ENCODE measurements at regions not wholly inside any gene's neighbourhood (a gene's known extent, or its start where the extent isn't known, plus 50 kb on each side); places are given as distances from the start of the nearest gene placed in this dataset.

DNA sequence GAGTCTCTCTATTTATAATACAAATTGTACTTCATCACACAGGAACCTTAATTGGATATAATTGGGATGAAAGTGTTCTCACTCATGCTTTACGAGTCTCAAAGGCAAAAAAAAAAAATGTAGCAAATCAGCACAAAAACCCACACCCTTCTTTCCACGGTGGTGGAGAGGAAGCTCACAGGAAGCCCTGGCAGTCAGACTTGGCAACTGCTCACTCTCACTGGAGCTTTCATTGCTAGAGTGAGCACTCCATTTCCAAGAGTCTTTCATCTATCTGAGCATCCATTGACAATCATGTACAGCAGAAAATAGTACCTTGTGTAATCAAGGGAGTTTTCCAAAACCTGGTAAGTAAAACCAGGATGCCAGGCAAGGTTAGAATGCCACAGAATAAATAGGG, 2159.4 kb upstream of the AGA start:
- no peak for TF ChIP-seq POLR2AphosphoS5 (IDR thresholded peaks at IDR 0.05; ENCODE audit: insufficient read depth in 1 of 2, low read depth in 1 of 2)
- TF ChIP-seq, protein P1, sequence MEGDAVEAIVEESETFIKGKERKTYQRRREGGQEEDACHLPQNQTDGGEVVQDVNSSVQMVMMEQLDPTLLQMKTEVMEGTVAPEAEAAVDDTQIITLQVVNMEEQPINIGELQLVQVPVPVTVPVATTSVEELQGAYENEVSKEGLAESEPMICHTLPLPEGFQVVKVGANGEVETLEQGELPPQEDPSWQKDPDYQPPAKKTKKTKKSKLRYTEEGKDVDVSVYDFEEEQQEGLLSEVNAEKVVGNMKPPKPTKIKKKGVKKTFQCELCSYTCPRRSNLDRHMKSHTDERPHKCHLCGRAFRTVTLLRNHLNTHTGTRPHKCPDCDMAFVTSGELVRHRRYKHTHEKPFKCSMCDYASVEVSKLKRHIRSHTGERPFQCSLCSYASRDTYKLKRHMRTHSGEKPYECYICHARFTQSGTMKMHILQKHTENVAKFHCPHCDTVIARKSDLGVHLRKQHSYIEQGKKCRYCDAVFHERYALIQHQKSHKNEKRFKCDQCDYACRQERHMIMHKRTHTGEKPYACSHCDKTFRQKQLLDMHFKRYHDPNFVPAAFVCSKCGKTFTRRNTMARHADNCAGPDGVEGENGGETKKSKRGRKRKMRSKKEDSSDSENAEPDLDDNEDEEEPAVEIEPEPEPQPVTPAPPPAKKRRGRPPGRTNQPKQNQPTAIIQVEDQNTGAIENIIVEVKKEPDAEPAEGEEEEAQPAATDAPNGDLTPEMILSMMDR (IDR thresholded peaks at IDR 0.05) = no peak
- no peak for TF ChIP-seq POLR2A (IDR thresholded peaks at IDR 0.05)
- no peak for DNase-seq (ENCODE audit: extremely low spot score in 2 of 2)
- no peak overlapping the region for H3K27ac ChIP-seq
- intact Hi-C loops (cut with DNase I) = no loop called here
- no peaks in the 10 kb centered on the region for H3K4me1 ChIP-seq
- H3K4me3 ChIP-seq = no peak overlapping the region
- H3K36me3 ChIP-seq = no peaks in the 10 kb centered on the region
- H3K9me3 ChIP-seq = no peaks in the 10 kb centered on the region
- no peaks in the 10 kb centered on the region for H3K27me3 ChIP-seq

DNA sequence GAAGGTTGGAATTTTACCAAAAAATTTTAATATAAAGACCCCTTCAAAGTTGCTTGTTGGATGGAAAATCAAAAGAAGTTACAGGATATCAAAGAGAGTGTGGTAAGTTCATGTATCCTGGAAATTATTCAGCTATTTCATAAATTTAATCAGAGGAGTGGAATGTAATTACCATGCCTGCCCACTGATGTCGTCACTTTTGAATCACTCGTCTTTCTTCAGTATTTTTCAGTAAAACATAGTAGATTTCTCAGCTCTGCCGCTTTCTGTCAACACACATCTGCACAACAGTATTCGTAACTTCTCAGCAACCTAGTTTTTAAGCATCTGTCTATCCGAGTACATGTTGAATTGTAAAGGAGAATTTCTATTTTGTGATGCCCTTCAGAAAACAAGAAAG, 2163.0 kb upstream of the AGA start:
- intact Hi-C loops (cut with DNase I) = no loop called here
- H3K4me1 ChIP-seq = no peaks in the 10 kb centered on the region
- no peaks in the 10 kb centered on the region for H3K36me3 ChIP-seq
- TF ChIP-seq POLR2A (IDR thresholded peaks at IDR 0.05) (no peak), POLR2AphosphoS5 (IDR thresholded peaks at IDR 0.05; ENCODE audit: insufficient read depth in 1 of 2, low read depth in 1 of 2) (no peak)
- TF ChIP-seq, protein P1 (IDR thresholded peaks at IDR 0.05) = no peak
- H3K9me3 ChIP-seq = no peaks in the 10 kb centered on the region
- no peak overlapping the region for H3K4me3 ChIP-seq
- DNase-seq (ENCODE audit: extremely low spot score in 2 of 2) = no peak
- H3K27ac ChIP-seq = no peak overlapping the region
- H3K27me3 ChIP-seq = no peaks in the 10 kb centered on the region

DNA sequence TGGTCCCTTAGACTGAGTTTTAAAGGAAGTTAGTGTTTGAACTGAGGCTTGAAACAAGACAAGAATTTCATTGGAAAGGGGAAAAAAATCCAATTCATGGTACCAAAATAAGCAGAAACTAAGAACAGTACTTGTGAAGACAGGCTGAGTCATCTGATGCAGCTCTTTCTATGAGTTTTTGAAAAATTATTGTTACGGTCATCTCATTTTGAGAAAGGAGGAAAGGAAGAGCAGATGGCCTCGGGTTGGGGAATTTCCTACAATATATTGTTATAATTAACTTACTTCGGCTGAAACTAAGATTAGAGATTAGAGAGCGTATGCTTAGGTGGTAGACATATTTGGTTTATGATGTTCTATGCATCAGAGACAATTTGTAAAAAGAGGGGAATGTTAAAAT, 2164.8 kb upstream of the AGA start:
- H3K36me3 ChIP-seq = no peaks in the 10 kb centered on the region
- H3K27ac ChIP-seq = no peak overlapping the region
- H3K4me1 ChIP-seq = no peaks in the 10 kb centered on the region
- intact Hi-C loops (cut with DNase I) = no loop called here
- DNase-seq (ENCODE audit: extremely low spot score in 2 of 2) = no peak
- H3K27me3 ChIP-seq = no peaks in the 10 kb centered on the region
- TF ChIP-seq POLR2AphosphoS5 (IDR thresholded peaks at IDR 0.05; ENCODE audit: insufficient read depth in 1 of 2, low read depth in 1 of 2) (no peak), POLR2A (IDR thresholded peaks at IDR 0.05) (no peak)
- TF ChIP-seq, protein P1 (IDR thresholded peaks at IDR 0.05) = no peak
- no peaks in the 10 kb centered on the region for H3K9me3 ChIP-seq
- no peak overlapping the region for H3K4me3 ChIP-seq

DNA sequence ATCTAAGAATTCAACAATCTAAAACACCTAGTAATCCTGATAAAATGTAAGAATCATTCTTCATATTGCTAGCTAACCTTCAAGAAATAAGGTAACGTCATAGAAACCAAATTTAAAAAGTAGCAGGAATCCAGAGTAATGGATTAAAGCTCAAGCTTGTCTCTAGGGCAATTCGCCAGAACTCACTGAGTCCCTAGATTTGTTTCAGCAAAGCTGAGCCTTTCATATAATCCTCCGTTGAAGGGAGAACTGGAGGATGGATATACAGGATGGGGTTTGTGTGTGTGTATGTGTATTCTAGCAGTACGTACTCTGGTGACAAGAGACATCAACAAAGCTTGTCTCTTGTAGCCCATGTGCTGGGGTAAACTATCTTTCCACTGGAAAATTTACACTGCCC, 2173.5 kb upstream of the AGA start:
- no peak for DNase-seq (ENCODE audit: extremely low spot score in 2 of 2)
- Histone ChIP-seq H3K27me3 (no peaks in the 10 kb centered on the region), H3K27ac (no peak overlapping the region), H3K9me3 (no peaks in the 10 kb centered on the region), H3K4me3 (no peak overlapping the region), H3K36me3 (no peaks in the 10 kb centered on the region), H3K4me1 (no peaks in the 10 kb centered on the region)
- intact Hi-C loops (cut with DNase I) = no loop called here
- TF ChIP-seq POLR2AphosphoS5 (IDR thresholded peaks at IDR 0.05; ENCODE audit: insufficient read depth in 1 of 2, low read depth in 1 of 2) (no peak), POLR2A (IDR thresholded peaks at IDR 0.05) (no peak)
- TF ChIP-seq, protein P1 (IDR thresholded peaks at IDR 0.05) = no peak

DNA sequence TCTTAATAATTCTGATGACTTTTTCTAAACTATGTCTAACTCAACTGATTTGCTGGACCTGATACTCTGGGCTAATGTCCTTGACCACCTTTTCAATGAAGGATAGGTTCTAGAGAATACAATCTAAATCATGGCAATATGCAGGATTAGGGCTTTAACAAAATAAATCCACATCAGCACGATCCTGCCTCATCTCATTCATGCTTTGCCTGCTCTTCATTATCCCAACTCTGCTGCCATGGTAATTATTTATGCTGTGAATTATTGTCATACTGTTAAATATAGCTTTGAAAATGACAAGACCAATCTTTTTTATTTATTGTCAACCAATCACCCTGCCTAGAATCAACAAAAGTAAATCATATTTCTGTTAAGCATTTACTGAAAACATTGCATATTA, 2176.7 kb upstream of the AGA start:
- TF ChIP-seq, protein P1 (IDR thresholded peaks at IDR 0.05) = no peak
- TF ChIP-seq POLR2AphosphoS5 (IDR thresholded peaks at IDR 0.05; ENCODE audit: insufficient read depth in 1 of 2, low read depth in 1 of 2) (no peak), POLR2A (IDR thresholded peaks at IDR 0.05) (no peak)
- no peaks in the 10 kb centered on the region for H3K36me3 ChIP-seq
- no peaks in the 10 kb centered on the region for H3K27me3 ChIP-seq
- no peak overlapping the region for H3K4me3 ChIP-seq
- DNase-seq (ENCODE audit: extremely low spot score in 2 of 2) = no peak
- no peaks in the 10 kb centered on the region for H3K9me3 ChIP-seq
- no peak overlapping the region for H3K27ac ChIP-seq
- intact Hi-C loops (cut with DNase I) = no loop called here
- no peaks in the 10 kb centered on the region for H3K4me1 ChIP-seq

Measured in vagina (tissue), 2 donors.